ENCODE measurements at regions not wholly inside any gene's neighbourhood (a gene's known extent, or its start where the extent isn't known, plus 50 kb on each side); places are given as distances from the start of the nearest gene placed in this dataset.

DNA sequence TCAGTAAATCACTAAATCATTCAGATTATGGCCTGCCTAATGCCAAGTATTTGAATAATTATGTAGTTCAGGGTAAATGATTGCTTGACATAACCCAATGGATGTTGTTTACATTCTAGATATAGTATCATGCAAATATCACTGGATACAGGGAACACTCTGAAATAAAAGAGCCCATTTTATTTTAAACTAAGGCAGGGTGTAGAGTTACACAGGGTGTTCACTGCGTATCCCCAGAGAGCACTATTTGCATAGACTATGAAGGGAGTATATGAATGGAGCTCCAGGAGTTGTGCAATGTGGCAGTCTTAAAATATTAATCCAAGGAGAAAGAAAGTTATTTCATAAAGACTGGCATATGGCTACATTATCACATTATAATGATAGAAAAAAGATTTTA is 701.1 kb upstream of the KLHL29 start:
- POLR2A ChIA-PET, result no interaction called here

DNA sequence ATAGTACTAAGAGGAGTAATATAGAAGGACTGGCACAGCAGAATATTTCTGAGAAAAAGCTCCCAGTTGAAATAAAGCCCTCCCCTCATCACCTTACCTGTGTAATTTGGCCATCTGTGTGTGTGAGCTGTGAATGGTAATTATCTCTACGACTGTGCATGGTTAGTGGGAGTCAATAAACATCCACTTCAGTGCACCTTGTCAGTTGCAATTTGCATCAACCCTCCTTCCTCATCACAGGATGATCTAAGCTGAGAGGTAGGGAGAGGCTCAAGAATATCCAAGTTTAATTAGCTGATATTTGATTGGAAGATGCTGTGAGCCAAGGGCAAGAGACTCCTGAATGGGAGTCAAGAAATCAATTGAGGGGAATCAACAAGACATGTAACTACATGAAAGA is 694.9 kb upstream of the KLHL29 start:
- no peak for ATAC-seq
- DNase-seq (ENCODE audit: low read depth, low spot score), result no peak
- POLR2A ChIA-PET, result no interaction called here
- no peak overlapping the region for H3K4me3 ChIP-seq (ENCODE audit: low read depth in 2 of 2, low read length in 2 of 2)
- no peaks in the 10 kb centered on the region for H3K36me3 ChIP-seq (ENCODE audit: control insufficient read depth, insufficient read depth, low read length)
- CTCF ChIA-PET, result no interaction called here
- TF ChIP-seq SIN3A (IDR thresholded peaks at IDR 0.05; ENCODE audit: borderline replicate concordance, insufficient read depth, low read depth, low read length) (no peak), TCF7L2 (IDR thresholded peaks at IDR 0.05; ENCODE audit: low read depth, low read length) (no peak), POLR2AphosphoS5 (IDR thresholded peaks at IDR 0.05; ENCODE audit: low read depth, low read length) (no peak)
- TF ChIP-seq, protein P1, sequence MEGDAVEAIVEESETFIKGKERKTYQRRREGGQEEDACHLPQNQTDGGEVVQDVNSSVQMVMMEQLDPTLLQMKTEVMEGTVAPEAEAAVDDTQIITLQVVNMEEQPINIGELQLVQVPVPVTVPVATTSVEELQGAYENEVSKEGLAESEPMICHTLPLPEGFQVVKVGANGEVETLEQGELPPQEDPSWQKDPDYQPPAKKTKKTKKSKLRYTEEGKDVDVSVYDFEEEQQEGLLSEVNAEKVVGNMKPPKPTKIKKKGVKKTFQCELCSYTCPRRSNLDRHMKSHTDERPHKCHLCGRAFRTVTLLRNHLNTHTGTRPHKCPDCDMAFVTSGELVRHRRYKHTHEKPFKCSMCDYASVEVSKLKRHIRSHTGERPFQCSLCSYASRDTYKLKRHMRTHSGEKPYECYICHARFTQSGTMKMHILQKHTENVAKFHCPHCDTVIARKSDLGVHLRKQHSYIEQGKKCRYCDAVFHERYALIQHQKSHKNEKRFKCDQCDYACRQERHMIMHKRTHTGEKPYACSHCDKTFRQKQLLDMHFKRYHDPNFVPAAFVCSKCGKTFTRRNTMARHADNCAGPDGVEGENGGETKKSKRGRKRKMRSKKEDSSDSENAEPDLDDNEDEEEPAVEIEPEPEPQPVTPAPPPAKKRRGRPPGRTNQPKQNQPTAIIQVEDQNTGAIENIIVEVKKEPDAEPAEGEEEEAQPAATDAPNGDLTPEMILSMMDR (IDR thresholded peaks at IDR 0.05), result no peak
- TF ChIP-seq, protein P2, sequence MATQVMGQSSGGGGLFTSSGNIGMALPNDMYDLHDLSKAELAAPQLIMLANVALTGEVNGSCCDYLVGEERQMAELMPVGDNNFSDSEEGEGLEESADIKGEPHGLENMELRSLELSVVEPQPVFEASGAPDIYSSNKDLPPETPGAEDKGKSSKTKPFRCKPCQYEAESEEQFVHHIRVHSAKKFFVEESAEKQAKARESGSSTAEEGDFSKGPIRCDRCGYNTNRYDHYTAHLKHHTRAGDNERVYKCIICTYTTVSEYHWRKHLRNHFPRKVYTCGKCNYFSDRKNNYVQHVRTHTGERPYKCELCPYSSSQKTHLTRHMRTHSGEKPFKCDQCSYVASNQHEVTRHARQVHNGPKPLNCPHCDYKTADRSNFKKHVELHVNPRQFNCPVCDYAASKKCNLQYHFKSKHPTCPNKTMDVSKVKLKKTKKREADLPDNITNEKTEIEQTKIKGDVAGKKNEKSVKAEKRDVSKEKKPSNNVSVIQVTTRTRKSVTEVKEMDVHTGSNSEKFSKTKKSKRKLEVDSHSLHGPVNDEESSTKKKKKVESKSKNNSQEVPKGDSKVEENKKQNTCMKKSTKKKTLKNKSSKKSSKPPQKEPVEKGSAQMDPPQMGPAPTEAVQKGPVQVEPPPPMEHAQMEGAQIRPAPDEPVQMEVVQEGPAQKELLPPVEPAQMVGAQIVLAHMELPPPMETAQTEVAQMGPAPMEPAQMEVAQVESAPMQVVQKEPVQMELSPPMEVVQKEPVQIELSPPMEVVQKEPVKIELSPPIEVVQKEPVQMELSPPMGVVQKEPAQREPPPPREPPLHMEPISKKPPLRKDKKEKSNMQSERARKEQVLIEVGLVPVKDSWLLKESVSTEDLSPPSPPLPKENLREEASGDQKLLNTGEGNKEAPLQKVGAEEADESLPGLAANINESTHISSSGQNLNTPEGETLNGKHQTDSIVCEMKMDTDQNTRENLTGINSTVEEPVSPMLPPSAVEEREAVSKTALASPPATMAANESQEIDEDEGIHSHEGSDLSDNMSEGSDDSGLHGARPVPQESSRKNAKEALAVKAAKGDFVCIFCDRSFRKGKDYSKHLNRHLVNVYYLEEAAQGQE (IDR thresholded peaks at IDR 0.05; ENCODE audit: insufficient read depth in 1 of 2, low read depth in 2 of 2, low read length in 1 of 2), result no peak
- H3K27ac ChIP-seq (ENCODE audit: low read length), result no peak overlapping the region
- no peaks in the 10 kb centered on the region for H3K9me3 ChIP-seq (ENCODE audit: control insufficient read depth, insufficient read depth, low read depth, low read length)
- BruUV-seq (replicated peaks), result no TSS peak
- intact Hi-C loops (cut with micrococcal nuclease; ENCODE audit: unreplicated experiment), result no loop called here
- no peaks in the 10 kb centered on the region for H3K4me1 ChIP-seq (ENCODE audit: control insufficient read depth, insufficient read depth, low read length)
- in situ Hi-C loops (cut with HindIII; ENCODE audit: low pct_unique_long_range_greater_than_20kb, low sequenced_read_pairs), result no loop called here
- no peaks in the 10 kb centered on the region for H3K27me3 ChIP-seq (ENCODE audit: control insufficient read depth, insufficient read depth, low read length)

More for the DNA sequence above, 701.1 kb upstream of the KLHL29 start:
- ATAC-seq (no peak), DNase-seq (ENCODE audit: low read depth, low spot score) (no peak)
- H3K27ac ChIP-seq (ENCODE audit: low read length), result no peak overlapping the region
- CTCF ChIA-PET, result no interaction called here
- H3K9me3 ChIP-seq (ENCODE audit: control insufficient read depth, insufficient read depth, low read depth, low read length), result no peaks in the 10 kb centered on the region
- intact Hi-C loops (cut with micrococcal nuclease; ENCODE audit: unreplicated experiment), result no loop called here
- H3K4me1 ChIP-seq (ENCODE audit: control insufficient read depth, insufficient read depth, low read length), result no peaks in the 10 kb centered on the region
- in situ Hi-C loops (cut with HindIII; ENCODE audit: low pct_unique_long_range_greater_than_20kb, low sequenced_read_pairs), result no loop called here
- H3K36me3 ChIP-seq (ENCODE audit: control insufficient read depth, insufficient read depth, low read length), result no peaks in the 10 kb centered on the region
- H3K4me3 ChIP-seq (ENCODE audit: low read depth in 2 of 2, low read length in 2 of 2), result no peak overlapping the region
- no TSS peak for BruUV-seq (replicated peaks)
- no peaks in the 10 kb centered on the region for H3K27me3 ChIP-seq (ENCODE audit: control insufficient read depth, insufficient read depth, low read length)
- TF ChIP-seq, protein P2 (IDR thresholded peaks at IDR 0.05; ENCODE audit: insufficient read depth in 1 of 2, low read depth in 2 of 2, low read length in 1 of 2), result no peak
- TF ChIP-seq TCF7L2 (IDR thresholded peaks at IDR 0.05; ENCODE audit: low read depth, low read length), result no peak
- no peak for TF ChIP-seq SIN3A (IDR thresholded peaks at IDR 0.05; ENCODE audit: borderline replicate concordance, insufficient read depth, low read depth, low read length)
- TF ChIP-seq, protein P1 (IDR thresholded peaks at IDR 0.05), result no peak
- no peak for TF ChIP-seq POLR2AphosphoS5 (IDR thresholded peaks at IDR 0.05; ENCODE audit: low read depth, low read length)

Measured in Panc1 (cell line).